HL-60 (cell line): ENCODE measurements at regions not wholly inside any gene's neighbourhood (a gene's known extent, or its start where the extent isn't known, plus 50 kb on each side); places are given as distances from the start of the nearest gene placed in this dataset.

Experiments used
- DNase-seq, 2 experiments: peaks; one replicate each; pipeline ENCODE4 v3.0.0-alpha.2; 2010 to 2020; ENCODE audit warnings: low read depth in 1 of 2, low spot score in 1 of 2
- H3K27ac ChIP-seq: fragments of 250-450 bp; sonication (Bioruptor Pico); replicated peaks from 2 replicates; pipeline ENCODE4 v1.5.1; 2020; ENCODE audit warnings: mild to moderate bottlenecking, moderate library complexity
- H3K27me3 ChIP-seq: fragments of 250-450 bp; sonication (Bioruptor Pico); 2 replicates; pipeline ENCODE4 v1.5.1; 2021; ENCODE audit warnings: mild to moderate bottlenecking, moderate library complexity; ENCODE audit not compliant: insufficient read depth, poor library complexity, severe bottlenecking
- H3K4me3 ChIP-seq: replicated peaks from 2 replicates; pipeline ENCODE4 v1.5.1; 2011; ENCODE audit warnings: mild to moderate bottlenecking, control low read depth, low read length; ENCODE audit not compliant: insufficient read depth
- GABPA ChIP-seq: IDR thresholded peaks from 2 replicates; pipeline ENCODE4 v1.6.1; 2012; ENCODE audit warnings: low read depth
- POLR2AphosphoS5 ChIP-seq: IDR thresholded peaks from 2 replicates; pipeline ENCODE4 v1.6.1; 2012; ENCODE audit warnings: low read depth
- SPI1 ChIP-seq: IDR thresholded peaks from 2 replicates; pipeline ENCODE4 v1.6.1; 2012; ENCODE audit warnings: low read depth, mild to moderate bottlenecking, borderline replicate concordance
- TF ChIP-seq, protein P1 (sequence below): IDR thresholded peaks from one replicate; pipeline ENCODE4 v1.5.1; 2011; ENCODE audit warnings: low read length, control low read depth, inconsistent platforms; ENCODE audit not compliant: insufficient read depth
- TF ChIP-seq, protein P2 (sequence below): IDR thresholded peaks from 2 replicates; pipeline ENCODE4 v1.6.1; 2012; ENCODE audit warnings: low read depth; ENCODE audit not compliant: insufficient replicate concordance

DNA sequence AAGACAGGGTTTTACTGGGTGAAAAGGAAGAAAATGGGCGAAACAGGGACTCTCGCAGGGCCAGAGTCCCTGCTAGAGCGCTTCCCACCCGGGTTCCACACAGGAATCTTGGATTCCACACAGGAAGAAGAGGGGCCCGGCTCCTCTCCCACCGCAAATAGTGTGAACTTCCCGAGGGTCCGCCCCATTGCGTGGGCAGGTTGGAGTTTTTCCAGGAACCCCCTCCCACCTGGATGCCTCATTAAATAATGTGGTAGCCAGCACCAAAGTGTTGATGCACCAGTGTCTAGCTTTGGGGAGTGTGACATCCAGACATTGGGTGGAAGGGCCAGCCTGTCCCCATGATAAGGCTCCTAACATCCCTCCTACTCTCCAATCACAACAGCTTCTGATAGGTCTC, 330.3 kb upstream of the ZNF32 start:
- Histone ChIP-seq H3K4me3 (no peak overlapping the region), H3K27me3 (no peaks in the 10 kb centered on the region), H3K27ac (no peak overlapping the region)
- TF ChIP-seq POLR2AphosphoS5, result no peak
- TF ChIP-seq, protein P1, sequence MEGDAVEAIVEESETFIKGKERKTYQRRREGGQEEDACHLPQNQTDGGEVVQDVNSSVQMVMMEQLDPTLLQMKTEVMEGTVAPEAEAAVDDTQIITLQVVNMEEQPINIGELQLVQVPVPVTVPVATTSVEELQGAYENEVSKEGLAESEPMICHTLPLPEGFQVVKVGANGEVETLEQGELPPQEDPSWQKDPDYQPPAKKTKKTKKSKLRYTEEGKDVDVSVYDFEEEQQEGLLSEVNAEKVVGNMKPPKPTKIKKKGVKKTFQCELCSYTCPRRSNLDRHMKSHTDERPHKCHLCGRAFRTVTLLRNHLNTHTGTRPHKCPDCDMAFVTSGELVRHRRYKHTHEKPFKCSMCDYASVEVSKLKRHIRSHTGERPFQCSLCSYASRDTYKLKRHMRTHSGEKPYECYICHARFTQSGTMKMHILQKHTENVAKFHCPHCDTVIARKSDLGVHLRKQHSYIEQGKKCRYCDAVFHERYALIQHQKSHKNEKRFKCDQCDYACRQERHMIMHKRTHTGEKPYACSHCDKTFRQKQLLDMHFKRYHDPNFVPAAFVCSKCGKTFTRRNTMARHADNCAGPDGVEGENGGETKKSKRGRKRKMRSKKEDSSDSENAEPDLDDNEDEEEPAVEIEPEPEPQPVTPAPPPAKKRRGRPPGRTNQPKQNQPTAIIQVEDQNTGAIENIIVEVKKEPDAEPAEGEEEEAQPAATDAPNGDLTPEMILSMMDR, result no peak
- no peak for TF ChIP-seq GABPA
- TF ChIP-seq SPI1, result no peak
- TF ChIP-seq, protein P2, sequence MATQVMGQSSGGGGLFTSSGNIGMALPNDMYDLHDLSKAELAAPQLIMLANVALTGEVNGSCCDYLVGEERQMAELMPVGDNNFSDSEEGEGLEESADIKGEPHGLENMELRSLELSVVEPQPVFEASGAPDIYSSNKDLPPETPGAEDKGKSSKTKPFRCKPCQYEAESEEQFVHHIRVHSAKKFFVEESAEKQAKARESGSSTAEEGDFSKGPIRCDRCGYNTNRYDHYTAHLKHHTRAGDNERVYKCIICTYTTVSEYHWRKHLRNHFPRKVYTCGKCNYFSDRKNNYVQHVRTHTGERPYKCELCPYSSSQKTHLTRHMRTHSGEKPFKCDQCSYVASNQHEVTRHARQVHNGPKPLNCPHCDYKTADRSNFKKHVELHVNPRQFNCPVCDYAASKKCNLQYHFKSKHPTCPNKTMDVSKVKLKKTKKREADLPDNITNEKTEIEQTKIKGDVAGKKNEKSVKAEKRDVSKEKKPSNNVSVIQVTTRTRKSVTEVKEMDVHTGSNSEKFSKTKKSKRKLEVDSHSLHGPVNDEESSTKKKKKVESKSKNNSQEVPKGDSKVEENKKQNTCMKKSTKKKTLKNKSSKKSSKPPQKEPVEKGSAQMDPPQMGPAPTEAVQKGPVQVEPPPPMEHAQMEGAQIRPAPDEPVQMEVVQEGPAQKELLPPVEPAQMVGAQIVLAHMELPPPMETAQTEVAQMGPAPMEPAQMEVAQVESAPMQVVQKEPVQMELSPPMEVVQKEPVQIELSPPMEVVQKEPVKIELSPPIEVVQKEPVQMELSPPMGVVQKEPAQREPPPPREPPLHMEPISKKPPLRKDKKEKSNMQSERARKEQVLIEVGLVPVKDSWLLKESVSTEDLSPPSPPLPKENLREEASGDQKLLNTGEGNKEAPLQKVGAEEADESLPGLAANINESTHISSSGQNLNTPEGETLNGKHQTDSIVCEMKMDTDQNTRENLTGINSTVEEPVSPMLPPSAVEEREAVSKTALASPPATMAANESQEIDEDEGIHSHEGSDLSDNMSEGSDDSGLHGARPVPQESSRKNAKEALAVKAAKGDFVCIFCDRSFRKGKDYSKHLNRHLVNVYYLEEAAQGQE, result no peak
- no peak for DNase-seq

DNA sequence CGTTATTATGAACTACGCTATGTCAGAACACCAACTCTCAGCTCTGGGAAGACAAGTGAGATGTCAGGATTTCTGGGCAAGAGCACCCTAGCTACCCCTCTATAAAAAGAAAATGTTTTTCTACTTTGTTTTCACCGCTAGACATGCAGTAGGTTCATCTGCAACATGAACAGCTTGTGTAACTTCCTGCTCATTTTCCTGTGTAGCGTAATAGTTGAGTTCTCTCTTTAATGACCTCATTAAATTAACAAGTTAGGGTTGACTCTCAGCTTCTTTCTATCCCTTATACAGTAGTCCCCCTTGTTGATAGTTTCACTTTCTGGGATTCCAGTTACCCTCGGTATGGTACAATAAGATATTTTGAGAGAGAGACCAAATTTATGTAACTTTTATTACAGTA, 329.4 kb upstream of the ZNF32 start:
- no peaks in the 10 kb centered on the region for H3K27me3 ChIP-seq
- no peak overlapping the region for H3K27ac ChIP-seq
- H3K4me3 ChIP-seq, result no peak overlapping the region

DNA sequence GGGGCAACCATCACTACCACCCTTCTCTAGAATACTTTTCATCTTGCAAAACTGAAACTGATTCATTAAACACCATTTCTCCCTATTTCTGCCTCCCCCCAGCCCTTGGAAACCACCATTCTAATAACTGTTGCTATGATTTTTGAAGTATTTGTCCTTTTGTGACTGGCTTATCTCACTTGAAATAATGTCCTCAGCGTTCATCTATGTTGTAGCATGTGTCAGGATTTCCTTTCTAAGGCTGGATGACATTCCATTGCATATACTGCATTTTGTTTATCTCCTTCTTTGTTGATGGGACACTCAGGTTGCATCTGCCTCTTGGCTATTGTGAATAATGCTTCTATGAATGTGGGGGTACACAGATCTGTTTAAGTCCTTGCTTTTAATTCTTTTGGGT, 327.6 kb upstream of the ZNF32 start:
- Histone ChIP-seq H3K4me3 (no peak overlapping the region), H3K27me3 (no peaks in the 10 kb centered on the region), H3K27ac (no peak overlapping the region)
- no peak for TF ChIP-seq POLR2AphosphoS5
- TF ChIP-seq, protein P1, result no peak
- DNase-seq, result no peak

More for the DNA sequence above, 329.4 kb upstream of the ZNF32 start:
- no peak for DNase-seq
- TF ChIP-seq GABPA (no peak), SPI1 (no peak), POLR2AphosphoS5 (no peak)
- TF ChIP-seq, protein P1, result no peak
- TF ChIP-seq, protein P2, result no peak

DNA sequence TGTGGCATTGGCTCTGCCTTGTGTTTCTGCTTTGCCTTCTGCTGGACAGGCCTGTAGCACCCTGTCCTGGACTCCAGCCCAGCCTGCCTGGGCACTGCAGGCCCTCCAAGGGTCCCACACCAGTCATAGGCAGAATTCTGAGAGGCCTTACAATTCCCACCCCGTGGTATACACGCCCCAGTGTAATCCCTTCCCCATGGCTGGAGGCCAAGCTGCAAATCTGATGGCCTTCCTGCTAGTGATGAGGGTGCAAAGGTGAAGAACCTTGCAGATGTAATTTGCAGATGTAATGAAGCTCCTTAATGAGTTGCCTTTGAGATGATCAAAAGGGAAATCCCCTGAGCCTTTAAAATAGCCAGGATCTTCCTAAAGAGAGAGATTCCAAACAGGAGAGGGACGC, 325.1 kb upstream of the ZNF32 start:
- no peak for DNase-seq
- TF ChIP-seq GABPA (no peak), SPI1 (no peak), POLR2AphosphoS5 (no peak)
- TF ChIP-seq, protein P1, result no peak
- TF ChIP-seq, protein P2, result no peak
- H3K27ac ChIP-seq, result no peak overlapping the region
- H3K4me3 ChIP-seq, result no peak overlapping the region
- H3K27me3 ChIP-seq, result no peaks in the 10 kb centered on the region
